Liver (tissue), 8 donors: ENCODE measurements at regions not wholly inside any gene's neighbourhood (a gene's known extent, or its start where the extent isn't known, plus 50 kb on each side); places are given as distances from the start of the nearest gene placed in this dataset.

ENCODE experiments used
- DNase-seq: peaks from one replicate; pipeline ENCODE4 v3.0.0-alpha.2; 2017; ENCODE audit warnings: low spot score
- H3K27ac ChIP-seq, 2 donors: one replicate each; pipeline ENCODE4 v1.7.0; 2013; ENCODE audit warnings: inconsistent platforms in 2 of 2, low read length in 2 of 2, control low read depth in 1 of 2, low read depth in 1 of 2, mild to moderate bottlenecking in 1 of 2
- H3K27me3 ChIP-seq, 4 donors: one replicate each; pipeline versions ENCODE4 v1.6.1 to v1.7.0; 2013; ENCODE audit warnings: low read length in 3 of 4, inconsistent platforms in 1 of 4, mild to moderate bottlenecking in 1 of 4, moderate library complexity in 1 of 4; ENCODE audit not compliant: control insufficient read depth in 4 of 4, insufficient read depth in 4 of 4
- H3K36me3 ChIP-seq, 4 donors: one replicate each; pipeline versions ENCODE4 v1.6.1 to v1.7.0; 2013; ENCODE audit warnings: low read length in 3 of 4, mild to moderate bottlenecking in 3 of 4, low read depth in 1 of 4, moderate library complexity in 1 of 4; ENCODE audit not compliant: control insufficient read depth in 4 of 4, insufficient read depth in 3 of 4
- H3K4me1 ChIP-seq, 4 donors: one replicate each; pipeline versions ENCODE4 v1.6.1 to v1.7.0; 2013; ENCODE audit warnings: low read length in 3 of 4, mild to moderate bottlenecking in 3 of 4, moderate library complexity in 1 of 4; ENCODE audit not compliant: control insufficient read depth in 4 of 4, insufficient read depth in 4 of 4
- H3K4me3 ChIP-seq, 3 donors: one replicate each; pipeline versions ENCODE4 v1.6.1 to v1.7.0; 2013; ENCODE audit warnings: low read length in 3 of 3, control low read depth in 1 of 3, low read depth in 1 of 3, mild to moderate bottlenecking in 1 of 3
- H3K9ac ChIP-seq, 2 donors: one replicate each; pipeline ENCODE4 v1.7.0; 2013; ENCODE audit warnings: low read length in 2 of 2, mild to moderate bottlenecking in 2 of 2, moderate library complexity in 2 of 2, control low read depth in 1 of 2, low read depth in 1 of 2
- H3K9me3 ChIP-seq, 4 donors: one replicate each; pipeline versions ENCODE4 v1.6.1 to v1.7.0; 2013; ENCODE audit warnings: low read length in 3 of 4; ENCODE audit not compliant: control insufficient read depth in 4 of 4
- EGR1 ChIP-seq, 2 donors: IDR thresholded peaks; 2 replicates each; pipeline ENCODE4 v1.6.1; 2016 to 2018; ENCODE audit warnings: antibody characterized with exemption in 2 of 2, low read depth in 2 of 2
- FOXA1 ChIP-seq: IDR thresholded peaks from 2 replicates; pipeline ENCODE4 v1.6.1; 2016; ENCODE audit warnings: antibody characterized with exemption
- FOXA2 ChIP-seq: IDR thresholded peaks from 2 replicates; pipeline ENCODE4 v1.6.1; 2016; ENCODE audit warnings: antibody characterized with exemption
- GABPA ChIP-seq, 2 donors: IDR thresholded peaks in 1 of 2; conservative IDR thresholded peaks in 1 of 2; 2 replicates each; pipeline ENCODE4 v1.6.1; 2016; ENCODE audit warnings: antibody characterized with exemption in 2 of 2, mild to moderate bottlenecking in 1 of 2, moderate library complexity in 1 of 2
- HNF4A ChIP-seq, 2 donors: conservative IDR thresholded peaks; 2 replicates each; pipeline ENCODE4 v1.6.1; 2016; ENCODE audit warnings: antibody characterized with exemption in 2 of 2, mild to moderate bottlenecking in 2 of 2
- JUND ChIP-seq, 2 donors: IDR thresholded peaks; 2 replicates each; pipeline ENCODE4 v1.6.1; 2016; ENCODE audit warnings: antibody characterized with exemption in 2 of 2
- NR2F2 ChIP-seq: IDR thresholded peaks from 2 replicates; pipeline ENCODE4 v1.6.1; 2016; ENCODE audit warnings: antibody characterized with exemption
- RAD21 ChIP-seq, 2 donors: IDR thresholded peaks; 2 replicates each; pipeline ENCODE4 v1.6.1; 2016; ENCODE audit warnings: antibody characterized with exemption in 2 of 2, mild to moderate bottlenecking in 2 of 2
- RXRA ChIP-seq, 2 donors: IDR thresholded peaks; 2 replicates each; pipeline ENCODE4 v1.6.1; 2017 to 2018; ENCODE audit warnings: antibody characterized with exemption in 2 of 2, mild to moderate bottlenecking in 1 of 2
- SP1 ChIP-seq: IDR thresholded peaks from 2 replicates; pipeline ENCODE4 v1.6.1; 2018; ENCODE audit warnings: antibody characterized with exemption, mild to moderate bottlenecking
- TAF1 ChIP-seq: conservative IDR thresholded peaks from 2 replicates; pipeline ENCODE4 v1.6.1; 2016; ENCODE audit warnings: antibody characterized with exemption, mild to moderate bottlenecking
- YY1 ChIP-seq: IDR thresholded peaks from 2 replicates; pipeline ENCODE4 v1.6.1; 2016; ENCODE audit warnings: antibody characterized with exemption, mild to moderate bottlenecking
- WGBS: extraction: QIAGEN DNeasy Blood & Tissue Kit; methylation state at CpG from one replicate; pipeline ENCODE4 v1.1.7; 2013; 5-methylcytosine and 5-hydroxymethylcytosine counted together
- TF ChIP-seq, protein P1 (sequence below): IDR thresholded peaks from 2 replicates; pipeline ENCODE4 v1.6.1; 2016; ENCODE audit warnings: antibody characterized with exemption
- TF ChIP-seq, protein P2 (sequence below): IDR thresholded peaks from 2 replicates; pipeline ENCODE4 v1.6.1; 2016; ENCODE audit warnings: antibody characterized with exemption
- TF ChIP-seq, protein P3 (sequence below): IDR thresholded peaks from 2 replicates; pipeline ENCODE4 v1.6.1; 2016; ENCODE audit warnings: antibody characterized with exemption
- TF ChIP-seq, protein P4 (sequence below): fragments of 150-350 bp; IDR thresholded peaks from 2 replicates; pipeline ENCODE4 v1.5.1; 2017; ENCODE audit warnings: improper control_type of control experiment, low read depth, low read length; ENCODE audit not compliant: missing input control
- donor health status: healthy.
- donor health status: healthy.
- donor health status: healthy.
- donor health status: healthy.
- donor health status: healthy.

DNA sequence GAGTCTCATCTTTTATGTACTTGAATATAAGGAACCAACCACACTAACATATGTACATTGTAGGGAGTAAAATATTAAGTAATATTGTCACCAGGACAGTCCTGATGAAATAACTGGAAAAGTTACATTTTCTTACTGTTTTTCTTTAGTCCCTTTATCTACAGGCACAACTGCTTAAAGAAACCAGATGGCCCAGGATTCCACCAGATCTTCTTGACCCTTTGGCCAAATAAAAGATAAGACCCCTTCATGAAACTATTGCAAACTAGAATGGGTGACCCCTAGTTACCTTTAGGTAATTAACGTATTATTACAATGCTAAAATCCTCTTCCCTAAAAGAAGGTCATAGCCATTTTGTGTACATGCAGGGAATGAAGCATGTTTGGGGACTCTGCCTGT, 106.3 kb upstream of the FTMT start (continued):
- TF ChIP-seq, protein P1, sequence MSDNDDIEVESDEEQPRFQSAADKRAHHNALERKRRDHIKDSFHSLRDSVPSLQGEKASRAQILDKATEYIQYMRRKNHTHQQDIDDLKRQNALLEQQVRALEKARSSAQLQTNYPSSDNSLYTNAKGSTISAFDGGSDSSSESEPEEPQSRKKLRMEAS: no peak
- no peak for TF ChIP-seq RXRA (IDR thresholded peaks at IDR 0.05)
- no peak for TF ChIP-seq JUND (IDR thresholded peaks at IDR 0.05)

DNA sequence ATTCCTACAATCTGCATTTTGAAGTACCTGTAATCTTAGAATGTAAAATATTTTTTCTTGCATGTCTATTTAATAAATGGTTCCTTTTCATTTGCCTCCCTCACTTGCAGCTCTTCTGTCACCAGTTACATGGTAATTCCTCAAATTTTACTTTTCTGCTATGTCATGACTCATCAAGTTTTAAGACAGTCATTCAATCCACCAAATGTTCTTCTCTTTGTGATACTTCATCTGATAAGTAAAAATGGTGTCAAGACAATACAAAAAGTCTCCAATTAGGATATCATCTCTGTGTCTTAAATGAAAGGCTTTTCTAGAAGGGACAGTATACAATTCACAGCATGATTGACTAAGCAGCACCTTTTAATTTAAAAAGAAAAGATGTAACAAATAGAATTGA, 104.9 kb upstream of the FTMT start:
- H3K4me3 ChIP-seq: no peak overlapping the region
- H3K4me1 ChIP-seq: no peaks in the 10 kb centered on the region
- no peak for DNase-seq
- peaks cover 0 to 3% (median 0%) of the 10 kb centered on the region in 4 donors for H3K27me3 ChIP-seq
- no peak overlapping the region for H3K27ac ChIP-seq
- no peaks in the 10 kb centered on the region for H3K9me3 ChIP-seq
- TF ChIP-seq, protein P2, sequence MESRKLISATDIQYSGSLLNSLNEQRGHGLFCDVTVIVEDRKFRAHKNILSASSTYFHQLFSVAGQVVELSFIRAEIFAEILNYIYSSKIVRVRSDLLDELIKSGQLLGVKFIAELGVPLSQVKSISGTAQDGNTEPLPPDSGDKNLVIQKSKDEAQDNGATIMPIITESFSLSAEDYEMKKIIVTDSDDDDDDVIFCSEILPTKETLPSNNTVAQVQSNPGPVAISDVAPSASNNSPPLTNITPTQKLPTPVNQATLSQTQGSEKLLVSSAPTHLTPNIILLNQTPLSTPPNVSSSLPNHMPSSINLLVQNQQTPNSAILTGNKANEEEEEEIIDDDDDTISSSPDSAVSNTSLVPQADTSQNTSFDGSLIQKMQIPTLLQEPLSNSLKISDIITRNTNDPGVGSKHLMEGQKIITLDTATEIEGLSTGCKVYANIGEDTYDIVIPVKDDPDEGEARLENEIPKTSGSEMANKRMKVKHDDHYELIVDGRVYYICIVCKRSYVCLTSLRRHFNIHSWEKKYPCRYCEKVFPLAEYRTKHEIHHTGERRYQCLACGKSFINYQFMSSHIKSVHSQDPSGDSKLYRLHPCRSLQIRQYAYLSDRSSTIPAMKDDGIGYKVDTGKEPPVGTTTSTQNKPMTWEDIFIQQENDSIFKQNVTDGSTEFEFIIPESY: no peak
- TF ChIP-seq FOXA1 (no peak), EGR1 (IDR thresholded peaks at IDR 0.05; ENCODE audit: low read depth in 2 of 2) (no peak), TAF1 (no peak), FOXA2 (no peak)
- TF ChIP-seq, protein P3, sequence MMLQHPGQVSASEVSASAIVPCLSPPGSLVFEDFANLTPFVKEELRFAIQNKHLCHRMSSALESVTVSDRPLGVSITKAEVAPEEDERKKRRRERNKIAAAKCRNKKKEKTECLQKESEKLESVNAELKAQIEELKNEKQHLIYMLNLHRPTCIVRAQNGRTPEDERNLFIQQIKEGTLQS: no peak
- H3K36me3 ChIP-seq: no peaks in the 10 kb centered on the region
- H3K9ac ChIP-seq: no peak overlapping the region

DNA sequence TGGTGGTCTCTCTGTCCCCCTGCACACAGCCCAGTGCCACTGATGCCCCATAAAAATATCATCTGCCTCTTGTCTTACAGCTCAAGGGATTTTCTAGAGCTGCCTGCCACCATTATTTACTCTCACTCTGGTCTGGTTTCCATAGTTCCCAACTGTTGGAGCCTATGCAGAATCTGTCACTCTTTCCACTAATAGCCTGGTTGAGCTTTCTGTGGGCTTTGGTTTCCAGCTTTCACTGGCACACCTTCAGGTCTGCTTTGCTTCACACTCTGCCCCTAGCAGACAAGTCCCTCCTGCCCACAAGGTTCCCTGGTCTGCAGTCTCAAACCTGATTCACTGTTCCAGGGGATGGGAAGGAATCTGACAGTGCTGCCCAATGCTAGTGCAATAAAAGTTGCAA, 103.0 kb upstream of the FTMT start:
- no peak for TF ChIP-seq NR2F2
- no peak for TF ChIP-seq SP1
- TF ChIP-seq JUND (IDR thresholded peaks at IDR 0.05): no peak
- Histone ChIP-seq H3K9ac (no peak overlapping the region), H3K36me3 (no peaks in the 10 kb centered on the region), H3K4me3 (no peak overlapping the region), H3K9me3 (no peaks in the 10 kb centered on the region), H3K4me1 (no peaks in the 10 kb centered on the region), H3K27ac (no peak overlapping the region), H3K27me3 (peaks cover 0 to 3% (median 0%) of the 10 kb centered on the region in 4 donors)
- DNase-seq: no peak

DNA sequence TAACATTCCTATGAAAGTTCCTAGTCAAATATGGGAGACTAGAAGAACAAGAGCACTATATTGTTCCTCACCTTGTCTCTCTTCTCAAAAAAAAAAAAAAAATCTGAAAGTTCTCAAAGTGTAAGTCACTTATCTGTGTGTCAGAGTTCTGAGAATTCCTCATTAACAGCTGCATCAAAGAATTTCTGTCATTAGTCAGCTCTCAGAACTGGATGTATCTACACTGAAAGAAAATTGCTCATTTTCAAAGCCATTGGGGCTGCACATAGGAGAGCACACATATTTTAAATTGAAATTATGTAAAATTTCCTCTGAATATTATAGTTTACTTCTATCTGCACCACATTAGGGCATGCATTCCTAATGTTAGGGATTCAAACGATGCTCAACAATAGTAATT, 99.5 kb upstream of the FTMT start:
- no peak overlapping the region for H3K9ac ChIP-seq
- H3K4me1 ChIP-seq: no peaks in the 10 kb centered on the region
- no peaks in the 10 kb centered on the region for H3K9me3 ChIP-seq
- H3K36me3 ChIP-seq: no peaks in the 10 kb centered on the region
- no peak for DNase-seq
- peaks cover 0 to 3% (median 0%) of the 10 kb centered on the region in 4 donors for H3K27me3 ChIP-seq
- TF ChIP-seq, protein P3: no peak
- TF ChIP-seq HNF4A (conservative IDR thresholded peaks at IDR 0.05) (no peak), GABPA (IDR thresholded peaks at IDR 0.05 in 1 of 2, conservative IDR thresholded peaks at IDR 0.05 in 1 of 2) (no peak), JUND (IDR thresholded peaks at IDR 0.05) (no peak), RAD21 (IDR thresholded peaks at IDR 0.05) (no peak), NR2F2 (no peak), EGR1 (IDR thresholded peaks at IDR 0.05; ENCODE audit: low read depth in 2 of 2) (no peak), YY1 (no peak)
- TF ChIP-seq, protein P4, sequence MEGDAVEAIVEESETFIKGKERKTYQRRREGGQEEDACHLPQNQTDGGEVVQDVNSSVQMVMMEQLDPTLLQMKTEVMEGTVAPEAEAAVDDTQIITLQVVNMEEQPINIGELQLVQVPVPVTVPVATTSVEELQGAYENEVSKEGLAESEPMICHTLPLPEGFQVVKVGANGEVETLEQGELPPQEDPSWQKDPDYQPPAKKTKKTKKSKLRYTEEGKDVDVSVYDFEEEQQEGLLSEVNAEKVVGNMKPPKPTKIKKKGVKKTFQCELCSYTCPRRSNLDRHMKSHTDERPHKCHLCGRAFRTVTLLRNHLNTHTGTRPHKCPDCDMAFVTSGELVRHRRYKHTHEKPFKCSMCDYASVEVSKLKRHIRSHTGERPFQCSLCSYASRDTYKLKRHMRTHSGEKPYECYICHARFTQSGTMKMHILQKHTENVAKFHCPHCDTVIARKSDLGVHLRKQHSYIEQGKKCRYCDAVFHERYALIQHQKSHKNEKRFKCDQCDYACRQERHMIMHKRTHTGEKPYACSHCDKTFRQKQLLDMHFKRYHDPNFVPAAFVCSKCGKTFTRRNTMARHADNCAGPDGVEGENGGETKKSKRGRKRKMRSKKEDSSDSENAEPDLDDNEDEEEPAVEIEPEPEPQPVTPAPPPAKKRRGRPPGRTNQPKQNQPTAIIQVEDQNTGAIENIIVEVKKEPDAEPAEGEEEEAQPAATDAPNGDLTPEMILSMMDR: no peak
- 74% methylated on average over 1 of the region's 1 CpG for WGBS
- no peak overlapping the region for H3K27ac ChIP-seq
- H3K4me3 ChIP-seq: no peak overlapping the region
